OCI-LY7 (cell line): ENCODE measurements at regions not wholly inside any gene's neighbourhood (a gene's known extent, or its start where the extent isn't known, plus 50 kb on each side); places are given as distances from the start of the nearest gene placed in this dataset.

Source experiments
- CTCF ChIP-seq: fragments of 200-600 bp; sonication (generic); conservative IDR thresholded peaks from 2 replicates; pipeline ENCODE4 v1.5.1; 2014; ENCODE audit warnings: mild to moderate bottlenecking, antibody characterized with exemption, low read length, moderate library complexity, mixed read lengths
- EZH2phosphoT487 ChIP-seq: fragments of 200-600 bp; sonication (generic); IDR thresholded peaks from 2 replicates; pipeline ENCODE4 v1.6.1; 2018; ENCODE audit warnings: low read depth, borderline replicate concordance, mild to moderate bottlenecking, mixed run types, antibody characterized with exemption, low read length, moderate library complexity, mixed read lengths

DNA sequence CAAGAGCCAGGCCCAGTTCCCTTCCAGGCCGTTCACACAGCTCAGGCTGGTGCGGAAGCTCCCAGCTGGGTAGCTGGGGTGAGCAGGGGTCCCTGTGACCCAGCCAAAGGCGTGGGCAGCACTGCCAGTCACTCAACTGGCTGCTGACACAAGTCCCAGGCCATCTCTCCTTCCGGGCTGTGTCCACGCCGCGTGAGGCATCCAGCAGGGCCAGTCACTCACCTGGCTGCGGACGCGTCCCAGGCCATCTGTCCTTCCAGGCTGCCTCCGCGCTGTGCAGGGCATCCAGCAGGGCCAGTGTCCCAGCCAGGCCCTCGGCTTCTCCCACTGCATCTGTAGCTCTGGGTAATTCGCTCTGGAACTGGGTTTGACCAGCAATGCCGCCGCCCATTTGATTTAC lies 184.2 kb downstream of the BRD1 start:
- TF ChIP-seq CTCF, result no peak
- no peak for TF ChIP-seq EZH2phosphoT487
